Mucosa of descending colon (tissue), 3 donors: ENCODE measurements at regions not wholly inside any gene's neighbourhood (a gene's known extent, or its start where the extent isn't known, plus 50 kb on each side); places are given as distances from the start of the nearest gene placed in this dataset.

ENCODE experiments used
- ATAC-seq: fragments of 200-7000 bp; cut with Tn5 transposase; one replicate; pipeline ENCODE4 v1.9.1; 2020; ENCODE audit warnings: mild to moderate bottlenecking, moderate library complexity
- DNase-seq, 3 donors: peaks; one replicate each; pipeline ENCODE4 v3.0.0-alpha.2; 2020
- H3K36me3 ChIP-seq: fragments of 200-600 bp; one replicate; pipeline ENCODE4 v1.8.0; 2021; ENCODE audit warnings: low read depth, mild to moderate bottlenecking
- H3K4me1 ChIP-seq: fragments of 200-600 bp; one replicate; pipeline ENCODE4 v1.8.0; 2021; ENCODE audit warnings: low read depth, mild to moderate bottlenecking
- H3K4me3 ChIP-seq: fragments of 200-600 bp; one replicate; pipeline ENCODE4 v1.8.0; 2021; ENCODE audit warnings: mild to moderate bottlenecking
- H3K9me3 ChIP-seq: fragments of 200-600 bp; one replicate; pipeline ENCODE4 v1.8.0; 2021; ENCODE audit warnings: mild to moderate bottlenecking
- CTCF ChIP-seq: fragments of 200-600 bp; IDR thresholded peaks from one replicate; pipeline ENCODE4 v1.8.0; 2022; ENCODE audit warnings: antibody characterized with exemption, mild to moderate bottlenecking
- intact Hi-C, 2 donors: fragments of 100-400 bp; cut with DNase I in 1 of 2; cut with micrococcal nuclease in 1 of 2; formaldehyde crosslinking; loops; one replicate each; pipeline versions ENCODE4 v1.11.0 to v1.11.1; 2022; cut with DNase I, micrococcal nuclease
- donor health status: DM: no; HTN: no; CAD: no; lungs with moderate emphysema.
- donor health status: DM: no; HTN: no; CAD: no.
- donor health status: DM: no; HTN: yes; CAD: no.

DNA sequence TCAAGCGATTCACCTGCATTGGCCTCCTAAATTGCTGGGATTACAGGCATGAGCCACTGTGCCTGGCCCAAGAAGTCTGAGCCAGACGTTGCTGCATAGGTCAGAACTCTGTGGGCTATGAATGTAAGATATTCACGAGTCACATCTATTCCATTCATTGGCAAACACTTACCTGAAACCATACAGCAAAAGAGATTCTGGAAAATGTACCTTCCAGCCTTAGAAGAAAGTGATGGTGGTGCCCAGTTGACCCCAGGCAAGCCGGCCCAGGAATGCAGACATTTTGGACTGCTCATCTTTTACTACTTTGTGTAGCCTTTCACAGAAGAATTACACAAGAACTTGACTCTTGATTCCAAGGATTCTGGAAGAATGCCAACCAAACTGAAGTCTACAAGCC lies 135.6 kb upstream of the N4BP1 start:
- intact Hi-C loops = no loop called here

DNA sequence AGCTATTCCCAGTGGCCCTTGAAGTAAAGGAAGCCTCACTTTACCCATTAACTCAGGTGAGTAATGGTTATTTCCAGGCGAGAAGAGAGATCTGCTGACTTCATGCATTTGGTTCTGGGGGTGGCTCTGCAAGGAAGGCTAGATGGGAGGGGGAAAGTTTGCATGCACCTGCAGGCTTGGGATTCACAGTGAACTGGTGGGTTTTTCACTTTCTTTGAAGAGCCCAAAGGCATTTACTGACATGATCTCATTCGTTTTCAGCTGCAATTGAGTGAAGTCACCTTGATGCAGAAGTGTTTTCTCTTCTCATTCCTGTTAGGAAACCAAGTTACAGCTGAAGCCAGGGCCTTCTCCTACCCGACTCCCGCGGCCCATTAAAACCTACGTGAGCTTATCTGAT lies 131.0 kb upstream of the N4BP1 start:
- Histone ChIP-seq H3K36me3 (no peaks in the 10 kb centered on the region), H3K9me3 (no peaks in the 10 kb centered on the region), H3K4me3 (no peak overlapping the region), H3K4me1 (no peaks in the 10 kb centered on the region)
- ATAC-seq = no peak
- intact Hi-C loops = no loop called here
- TF ChIP-seq CTCF = no peak
- no peak for DNase-seq

More for the DNA sequence above, 135.6 kb upstream of the N4BP1 start:
- H3K4me3 ChIP-seq = no peak overlapping the region
- H3K9me3 ChIP-seq = no peaks in the 10 kb centered on the region
- no peak for ATAC-seq
- H3K36me3 ChIP-seq = no peaks in the 10 kb centered on the region
- TF ChIP-seq CTCF = no peak
- H3K4me1 ChIP-seq = no peaks in the 10 kb centered on the region
- no peak for DNase-seq

- intact Hi-C loops = no loop called here
- H3K36me3 ChIP-seq = no peaks in the 10 kb centered on the region
- ATAC-seq = no peak
Measured at GRCh38 chr16:48734220-48734619, 124.2 kb upstream of the N4BP1 start.

DNA sequence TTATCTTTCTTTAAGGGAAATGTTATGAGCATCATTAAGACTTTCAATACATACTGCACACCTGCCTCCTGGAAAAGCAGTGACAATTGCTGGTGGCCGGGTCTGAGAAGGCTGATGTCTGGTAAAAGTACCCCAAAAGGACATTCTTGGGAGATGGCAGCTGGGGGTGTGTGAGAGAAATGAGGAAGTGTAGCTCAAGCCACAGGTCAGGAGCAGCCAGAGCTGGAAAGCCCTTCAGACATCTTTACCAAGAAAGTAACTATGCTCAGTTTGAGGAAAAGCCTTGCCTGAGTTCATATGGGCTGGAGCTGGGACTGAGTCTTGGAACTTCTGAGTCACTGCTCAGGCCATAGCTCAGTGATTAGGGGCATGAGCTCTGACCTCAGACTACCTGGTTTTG lies 94.7 kb upstream of the N4BP1 start:
- H3K4me3 ChIP-seq = no peak overlapping the region
- no peak for DNase-seq
- H3K36me3 ChIP-seq = no peaks in the 10 kb centered on the region
- no peaks in the 10 kb centered on the region for H3K9me3 ChIP-seq
- ATAC-seq = no peak
- intact Hi-C loops = no loop called here
- no peaks in the 10 kb centered on the region for H3K4me1 ChIP-seq
- TF ChIP-seq CTCF = no peak

More at GRCh38 chr16:48734220-48734619, 124.2 kb upstream of the N4BP1 start:
- no peak for DNase-seq
- H3K4me1 ChIP-seq = no peaks in the 10 kb centered on the region
- H3K4me3 ChIP-seq = no peak overlapping the region
- no peak for TF ChIP-seq CTCF
- H3K9me3 ChIP-seq = no peaks in the 10 kb centered on the region

- intact Hi-C loops = loop anchor here (5.0 kb wide), 2 partner anchors 660 to 665 kb away; no protein-coding TSS in a partner anchor
- H3K4me1 ChIP-seq = no peaks in the 10 kb centered on the region
- DNase-seq = peak; percentile 25 to 46 (median 43)
Measured at GRCh38 chr16:48687421-48688038, 77.5 kb upstream of the N4BP1 start.

More at GRCh38 chr16:48687421-48688038, 77.5 kb upstream of the N4BP1 start:
- no peak overlapping the region for H3K4me3 ChIP-seq
- no peaks in the 10 kb centered on the region for H3K36me3 ChIP-seq
- peak; percentile 73 for ATAC-seq
- H3K9me3 ChIP-seq = no peaks in the 10 kb centered on the region
- TF ChIP-seq CTCF = no peak
